ENCODE measurements at regions not wholly inside any gene's neighbourhood (a gene's known extent, or its start where the extent isn't known, plus 50 kb on each side); places are given as distances from the start of the nearest gene placed in this dataset.

DNA sequence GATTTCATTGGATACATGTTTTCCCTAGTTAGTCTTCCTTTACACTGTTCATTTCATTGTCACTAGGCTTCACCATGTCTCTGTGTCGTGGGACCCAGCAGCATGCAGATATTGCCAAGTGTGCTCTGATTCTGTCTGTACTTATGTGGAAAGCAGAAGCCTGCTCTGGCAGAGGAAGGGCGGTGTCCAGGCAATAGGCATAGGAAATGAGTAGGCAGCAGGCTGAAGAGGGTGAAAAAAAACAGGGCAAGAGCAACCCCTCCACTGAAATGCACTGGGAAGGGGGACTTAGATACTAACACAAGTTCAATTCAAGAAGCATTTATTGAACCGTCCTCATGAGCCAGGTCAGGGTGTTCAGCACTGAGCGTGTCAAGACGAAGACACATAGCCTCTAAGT, 85.2 kb upstream of the VAV3 start:
- DNase-seq, result no peak

DNA sequence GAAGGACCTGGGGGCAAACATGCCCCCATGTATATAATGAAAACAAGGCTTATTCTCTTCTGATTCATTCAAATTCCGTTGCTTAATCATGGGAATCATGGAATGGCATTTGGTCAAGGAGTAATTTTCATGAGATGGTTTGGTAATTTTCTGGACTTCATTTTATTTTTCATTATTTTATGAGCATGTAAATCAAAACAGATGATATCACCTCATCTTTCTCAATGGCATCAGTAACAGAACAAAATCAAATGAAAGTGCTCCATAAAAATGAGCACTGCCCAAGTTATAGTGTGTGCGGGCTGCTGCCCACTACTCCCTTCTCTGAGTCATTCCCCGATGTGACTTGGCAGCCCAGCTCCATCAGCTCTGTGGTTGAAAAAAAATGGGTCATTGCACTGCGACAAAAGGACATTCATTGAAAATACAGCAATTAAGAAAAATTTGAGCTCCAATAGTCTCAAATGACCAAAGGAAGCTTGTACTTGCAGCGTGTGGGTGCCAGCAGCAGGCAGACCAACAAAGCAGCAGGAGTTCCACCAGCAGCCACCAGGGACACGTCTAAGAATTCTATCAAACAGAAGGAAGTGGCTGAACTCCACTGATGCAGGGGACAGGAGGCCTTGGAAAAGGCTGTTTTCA, 84.3 kb upstream of the VAV3 start:
- DNase-seq, result no peak

DNA sequence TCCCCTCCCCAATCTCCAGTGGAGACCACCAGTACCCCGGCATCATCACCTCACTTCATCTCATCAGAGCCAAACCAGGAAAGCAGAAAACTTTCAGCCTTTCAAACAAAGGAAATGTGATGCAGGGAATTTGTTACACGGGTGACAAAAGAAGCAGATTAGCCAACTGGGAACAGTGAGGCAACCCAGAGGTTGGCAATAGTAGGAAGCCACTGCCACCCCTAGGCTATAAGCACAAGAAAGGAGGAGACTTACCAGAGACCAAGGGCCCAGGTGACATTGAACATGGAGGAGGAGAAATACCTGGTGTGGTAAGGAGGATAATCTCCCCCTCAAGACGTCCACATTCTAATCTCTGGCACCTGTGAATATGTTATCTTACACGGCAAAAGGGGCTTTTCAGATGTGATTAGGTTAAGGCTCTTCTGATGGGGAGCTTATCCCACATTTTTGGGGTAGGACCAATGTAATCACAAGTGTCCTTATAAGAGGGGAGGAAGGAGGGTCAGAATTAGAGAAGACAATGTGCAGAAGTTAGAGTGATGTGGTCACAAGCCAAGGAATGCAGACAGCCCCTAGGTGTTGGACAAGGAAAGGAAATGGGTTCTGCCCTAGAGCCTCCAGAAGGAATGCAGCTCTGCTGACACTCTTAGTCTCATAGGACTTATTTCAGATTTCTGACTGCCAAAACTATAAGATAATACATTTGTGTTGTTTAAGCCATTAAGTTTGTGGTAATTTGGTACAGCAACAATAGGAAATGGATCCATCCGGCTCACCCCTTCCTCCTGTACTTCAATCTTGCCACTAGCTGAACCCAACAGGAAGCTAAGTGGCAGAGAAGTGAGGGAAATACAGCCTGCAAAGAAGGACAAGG, 83.6 kb upstream of the VAV3 start:
- no peak for DNase-seq

DNA sequence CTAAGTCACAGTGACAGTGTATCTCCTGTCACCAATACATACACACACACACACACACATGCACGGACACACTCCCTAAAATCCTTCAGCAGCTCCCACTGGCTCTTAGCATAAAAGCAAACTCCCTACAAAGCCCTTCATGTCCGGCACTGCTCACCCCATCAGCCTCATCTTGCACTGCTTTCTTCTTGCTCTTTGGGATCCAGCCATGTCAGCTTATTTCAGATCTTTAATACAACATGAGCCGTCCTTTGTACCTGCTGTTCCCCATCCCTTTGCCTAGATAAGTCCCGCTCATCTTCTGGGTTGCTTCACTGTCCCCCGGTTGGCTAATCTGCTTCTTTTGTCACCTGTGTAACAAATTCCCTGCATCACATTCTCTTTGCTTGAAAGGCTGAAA, 82.1 kb upstream of the VAV3 start:
- no peak for DNase-seq

DNA sequence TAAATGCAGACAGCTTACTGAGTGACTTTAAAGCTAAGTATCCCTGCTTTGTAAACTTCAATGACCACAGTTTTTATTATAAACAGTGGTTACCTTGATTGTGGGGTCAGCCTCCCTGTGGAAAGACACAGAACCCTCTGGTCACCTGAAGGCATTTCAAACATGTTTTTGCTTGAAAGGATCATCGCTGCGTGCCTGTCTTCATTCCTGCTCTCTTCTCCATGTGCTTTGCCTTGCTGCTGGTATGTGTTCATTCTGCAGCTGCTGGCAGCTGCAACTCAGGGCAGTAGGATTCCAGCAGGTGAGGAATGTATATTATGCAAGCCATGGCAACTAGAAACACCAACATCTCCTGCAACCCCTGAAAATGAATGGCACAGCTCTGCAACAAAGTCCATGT, 81.0 kb upstream of the VAV3 start:
- no peak for DNase-seq

DNA sequence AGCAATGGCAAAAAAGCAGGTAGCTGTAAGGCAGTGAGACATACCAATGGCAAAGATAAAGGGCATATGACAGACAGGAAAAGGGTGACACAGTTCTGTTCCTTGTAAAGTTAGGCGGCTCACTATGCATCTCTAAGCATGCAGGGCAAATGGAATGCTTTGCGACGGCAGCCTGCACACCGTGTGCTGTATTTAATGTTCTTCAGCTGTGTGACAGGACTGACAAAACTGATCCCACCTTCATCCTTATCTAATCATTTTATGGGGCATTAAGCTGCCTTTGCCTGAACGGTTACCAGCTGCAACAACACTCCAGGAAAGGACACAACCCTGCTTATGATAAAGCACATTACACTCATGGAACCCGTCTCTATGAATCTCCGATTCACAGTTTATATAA, 80.5 kb upstream of the VAV3 start:
- no peak for DNase-seq

DNA sequence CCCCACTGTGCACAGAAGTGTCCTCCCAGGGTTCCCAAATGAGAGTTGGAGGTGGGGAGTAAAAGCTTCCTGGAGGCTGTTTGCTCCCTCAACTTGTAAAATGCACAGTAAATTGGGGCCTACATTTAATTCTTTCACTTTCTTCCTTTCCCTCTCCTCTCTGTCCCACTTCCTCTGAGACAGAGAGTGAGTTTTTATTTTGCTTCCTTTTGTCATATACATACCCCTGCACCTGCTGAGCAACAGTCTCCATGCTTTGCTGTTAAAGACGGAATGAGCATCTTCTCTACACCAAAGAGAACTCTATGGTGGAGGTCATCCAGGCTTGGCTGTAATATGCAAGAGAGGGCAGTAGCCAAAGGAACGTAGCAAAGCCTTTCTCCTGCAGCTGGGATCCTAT, 79.3 kb upstream of the VAV3 start:
- no peak for DNase-seq

DNA sequence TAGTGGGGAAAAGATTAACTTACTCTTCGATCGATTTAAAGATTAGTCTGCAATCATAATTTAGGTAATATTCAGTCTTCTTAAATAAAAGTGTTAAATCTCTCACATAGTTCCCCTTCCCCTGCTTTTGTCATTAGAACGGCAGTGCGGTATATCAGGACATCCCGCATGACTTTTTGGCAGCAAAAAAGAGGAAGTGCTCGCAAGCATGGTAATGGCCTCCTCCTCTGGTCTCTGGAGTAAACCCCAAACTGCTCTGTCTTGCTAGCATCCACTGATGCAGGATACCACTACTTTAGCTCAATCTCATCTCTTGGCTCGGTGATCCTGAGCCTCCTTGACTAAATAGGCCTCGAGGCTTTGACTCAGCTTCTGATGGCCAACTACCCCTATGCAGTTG, 78.7 kb upstream of the VAV3 start:
- DNase-seq, result no peak

DNA sequence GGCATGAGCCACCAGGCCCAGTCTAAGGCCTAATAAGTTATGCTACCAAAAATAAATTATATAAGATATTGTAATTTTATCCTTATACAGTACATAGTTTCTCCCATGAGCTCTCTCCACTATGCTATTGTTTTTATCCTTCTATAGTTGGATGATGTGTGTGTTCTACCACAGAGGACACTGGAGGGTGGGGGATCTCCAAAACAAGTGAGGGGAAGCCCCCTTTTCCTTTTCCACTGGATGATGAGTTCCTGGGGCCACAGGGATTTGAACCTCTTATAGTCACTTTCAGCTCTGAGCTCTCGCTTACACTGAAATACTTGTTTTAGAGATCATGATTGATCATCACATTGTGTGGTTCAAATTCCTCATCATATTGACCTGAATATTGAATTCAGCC, 77.6 kb upstream of the VAV3 start:
- DNase-seq, result no peak

DNA sequence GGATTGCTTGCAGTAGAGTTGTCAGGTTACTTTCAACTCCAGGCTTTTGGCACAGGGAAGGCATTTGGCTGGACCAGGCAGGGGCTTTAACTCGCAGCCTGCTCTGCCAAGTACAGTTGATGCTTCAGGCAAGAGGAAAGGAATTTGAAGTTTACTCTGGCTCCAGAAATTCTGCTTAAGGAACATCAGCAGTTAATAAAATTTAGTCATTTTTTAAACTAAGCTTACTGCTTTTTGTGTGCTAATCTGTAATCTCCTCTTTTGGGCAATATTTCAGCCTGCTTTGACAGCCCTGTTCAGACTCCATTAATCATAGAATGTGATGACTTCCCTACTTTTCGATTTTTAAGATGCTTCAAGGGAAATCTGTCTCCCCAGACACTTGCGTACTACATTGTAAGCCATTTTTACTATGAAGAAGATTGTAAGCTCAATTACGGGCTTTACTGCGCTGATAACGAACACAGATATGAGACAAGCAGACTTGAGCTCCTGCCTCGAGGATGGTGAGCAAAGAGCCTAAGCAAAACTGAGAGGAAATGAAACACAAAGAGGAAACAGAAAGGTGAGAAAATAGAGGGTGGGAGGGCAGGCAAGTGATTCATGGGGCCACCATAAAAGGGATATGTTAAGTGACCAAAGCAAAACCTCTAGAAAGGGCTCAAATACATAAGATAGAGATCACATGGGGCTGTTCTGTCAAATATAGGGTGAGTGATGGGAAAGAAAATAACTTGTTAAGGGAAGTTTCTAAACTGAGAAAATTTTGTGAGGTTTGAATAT, 76.6 kb upstream of the VAV3 start:
- DNase-seq, result no peak

DNA sequence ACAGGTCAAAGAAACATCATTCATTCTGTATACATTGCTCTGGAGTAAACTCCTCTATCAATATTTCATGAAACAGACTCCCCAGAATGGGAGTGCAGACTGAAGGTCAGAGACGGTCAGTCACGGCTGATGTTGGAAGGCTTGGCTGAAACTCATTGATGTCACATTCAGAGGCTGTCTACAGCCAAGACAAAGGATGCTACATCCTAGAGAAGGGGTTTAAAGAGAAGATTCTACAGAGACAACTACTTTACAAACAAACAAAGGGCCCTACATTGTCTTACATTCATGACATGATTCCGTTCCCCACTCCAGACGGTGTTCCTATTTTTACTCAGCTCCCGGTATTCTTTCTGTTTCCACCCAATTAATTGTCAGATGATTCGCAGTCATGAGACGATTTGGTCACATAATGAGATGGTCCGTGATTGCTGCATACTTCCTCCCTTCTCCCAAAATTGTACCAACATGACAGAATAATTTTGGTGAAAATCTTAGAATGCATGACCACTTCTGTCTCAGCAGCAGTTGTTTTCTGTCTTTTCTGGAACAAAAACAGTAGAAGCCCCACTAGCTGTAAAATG, 73.8 kb upstream of the VAV3 start:
- DNase-seq, result no peak

DNA sequence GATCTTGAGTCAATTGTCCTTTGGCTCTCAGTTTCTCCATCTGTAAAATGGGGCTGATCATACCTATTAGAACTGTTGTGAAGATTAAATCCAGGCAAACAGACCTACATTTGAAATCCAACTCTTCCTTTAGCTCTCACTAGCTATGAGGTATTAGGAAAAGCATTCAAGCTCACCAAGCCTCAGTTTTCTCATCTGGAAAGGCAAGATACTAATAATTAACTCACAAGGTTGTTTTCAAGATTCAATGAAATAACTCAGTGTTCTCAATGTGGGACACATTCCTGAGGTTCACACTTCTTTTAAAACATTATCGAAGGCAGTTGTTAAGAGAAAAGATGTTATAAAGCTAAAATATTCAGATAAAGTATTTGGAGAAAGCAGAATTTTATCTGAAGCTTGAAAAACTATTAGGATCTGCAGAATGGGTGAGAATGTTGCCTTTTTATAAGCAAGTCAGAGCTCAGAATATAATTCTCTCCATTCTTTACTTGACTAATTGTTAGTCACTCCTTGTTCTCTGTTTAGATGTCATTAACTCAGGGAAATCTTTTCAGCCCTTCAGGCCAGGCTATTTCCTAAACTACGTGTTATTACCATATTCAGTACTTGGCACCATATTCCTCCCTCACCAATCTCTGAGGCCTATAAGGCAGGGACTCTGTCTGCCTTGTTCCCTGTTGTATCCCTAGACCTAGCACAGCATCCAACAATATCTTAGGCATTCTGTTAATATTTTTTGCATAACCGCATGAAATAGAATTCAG, 72.0 kb upstream of the VAV3 start:
- DNase-seq, result no peak

DNA sequence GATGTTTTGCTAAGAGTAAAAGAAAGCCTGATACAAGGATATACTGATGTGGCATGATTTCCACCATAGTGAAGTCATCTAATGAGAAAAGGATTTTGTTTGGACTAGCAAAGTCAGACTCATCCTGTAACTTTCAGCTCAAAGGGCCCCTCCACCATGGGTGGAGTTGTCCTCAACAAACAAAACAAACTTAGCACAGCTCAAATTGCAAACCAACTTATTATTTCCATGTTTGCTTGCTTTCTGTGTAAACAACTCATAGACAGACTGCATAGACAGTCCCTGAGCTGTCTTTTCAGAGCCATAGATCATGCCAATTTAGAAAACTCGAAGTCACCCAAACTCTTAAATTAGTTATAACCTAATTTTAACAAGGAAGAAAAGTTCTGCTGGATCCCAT, 69.4 kb upstream of the VAV3 start:
- no peak for DNase-seq

DNA sequence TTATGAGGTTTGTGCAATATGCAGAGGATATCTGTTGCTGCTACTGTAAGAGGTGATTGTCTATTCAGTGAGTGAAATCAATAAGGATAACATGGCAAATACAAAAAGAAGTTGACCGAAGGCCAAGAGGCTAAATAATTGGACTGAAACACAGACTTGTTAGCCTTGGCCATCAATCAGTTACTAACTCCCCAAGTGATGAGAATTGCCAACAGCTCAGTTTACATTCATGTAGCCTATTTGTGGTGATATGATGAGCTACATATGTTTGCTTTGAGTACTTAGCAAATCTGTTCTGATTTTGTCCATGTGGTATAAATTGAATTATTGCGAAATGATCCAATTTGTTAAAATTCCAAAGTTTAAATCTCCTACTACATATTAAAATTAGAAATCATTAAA, 68.6 kb upstream of the VAV3 start:
- DNase-seq, result no peak

DNA sequence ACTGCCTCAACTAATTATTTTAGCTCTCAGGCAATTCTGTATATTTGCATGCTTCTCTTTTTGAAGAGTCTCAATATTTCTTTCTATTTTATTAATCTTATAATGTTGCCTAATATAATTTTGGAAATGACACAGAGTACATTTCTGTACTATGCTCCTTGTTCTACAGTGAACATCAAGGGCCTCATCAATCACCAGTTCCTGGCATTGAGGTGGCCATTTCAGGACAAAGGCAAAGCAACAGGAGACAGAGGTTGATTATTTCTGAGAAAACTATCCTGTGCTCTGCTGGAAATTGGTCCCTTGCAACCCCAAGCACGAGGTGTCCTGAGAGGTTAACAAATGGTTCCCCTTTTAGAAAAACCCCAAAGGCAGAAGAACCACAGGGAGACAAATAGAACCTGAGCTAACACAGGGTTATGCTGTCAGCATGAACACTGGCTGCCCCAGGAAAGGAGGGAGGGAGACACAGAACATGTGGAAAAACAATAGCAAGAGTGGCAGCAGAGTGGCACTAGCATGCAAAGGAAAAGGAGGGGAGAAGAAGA, 63.9 kb upstream of the VAV3 start:
- no peak for DNase-seq

DNA sequence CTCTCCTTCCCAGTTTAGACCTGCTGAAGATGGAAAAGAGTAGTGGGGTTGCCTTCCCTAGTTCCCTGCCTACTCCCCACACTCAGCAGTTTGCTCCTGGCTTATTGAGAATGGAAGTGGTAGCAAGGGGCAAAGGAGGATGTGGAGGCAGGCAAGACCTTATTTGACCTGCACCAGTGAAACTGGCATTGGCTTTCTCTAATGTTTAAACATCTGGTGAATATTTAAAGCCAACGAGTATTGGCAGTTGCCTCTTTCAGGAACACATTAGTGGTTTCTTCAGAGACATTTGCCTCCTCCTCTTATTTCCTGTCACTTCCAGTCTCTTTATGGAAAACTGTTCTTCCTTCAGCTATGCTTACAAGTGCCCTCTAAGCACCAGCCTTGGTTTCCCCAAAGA, 62.4 kb upstream of the VAV3 start:
- DNase-seq, result no peak

DNA sequence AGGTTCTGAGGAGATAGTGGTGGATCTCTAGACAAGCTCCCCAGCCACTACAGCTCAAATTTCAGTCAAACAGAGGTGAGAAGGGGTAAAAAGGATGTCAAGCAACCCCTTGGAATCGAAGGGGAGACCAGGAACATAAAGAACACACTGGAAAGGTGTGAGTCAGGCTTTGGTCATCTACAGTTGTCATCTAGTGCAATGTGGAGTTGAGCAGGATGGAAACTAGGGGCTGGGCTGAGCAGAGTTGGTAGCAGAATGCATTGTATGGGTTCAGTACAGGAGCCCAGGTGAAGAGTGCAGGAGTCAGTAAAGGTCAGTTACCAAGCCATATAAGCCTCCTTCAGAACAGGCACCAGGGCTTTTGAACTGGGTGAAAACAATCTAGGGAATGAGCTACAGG, 52.7 kb upstream of the VAV3 start:
- no peak for DNase-seq

DNA sequence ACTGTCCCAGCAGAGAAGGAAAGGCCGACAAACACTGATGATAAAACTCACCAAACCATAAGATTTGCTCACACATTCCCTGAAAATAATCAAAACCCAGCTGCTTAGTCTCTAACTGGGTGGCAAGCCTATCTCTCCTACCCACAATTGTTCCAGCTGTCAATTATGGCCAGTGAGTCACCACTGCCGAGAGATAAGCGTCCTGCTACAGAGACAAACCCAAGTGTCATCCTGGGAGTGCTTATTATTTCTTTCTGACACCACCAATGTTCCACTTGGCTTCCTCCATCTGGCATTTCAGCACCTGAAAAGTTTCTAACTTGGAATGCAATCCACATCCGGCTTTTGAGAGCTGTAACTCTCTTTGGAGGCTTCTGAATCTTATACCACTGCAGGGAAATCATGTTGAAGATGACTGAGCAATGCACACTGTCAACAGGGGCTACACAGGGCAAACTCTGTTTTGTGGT, 51.5 kb upstream of the VAV3 start:
- no peak for DNase-seq

Data from activated CD4-positive, CD25-positive, alpha-beta regulatory T cell treated with anti-CD3 and anti-CD28 coated beads, Interleukin-2, amount 50 U/mL, for 72 hours (primary cell).